ENCODE measurements at regions not wholly inside any gene's neighbourhood (a gene's known extent, or its start where the extent isn't known, plus 50 kb on each side); places are given as distances from the start of the nearest gene placed in this dataset.
A peak's percentile ranks its signal among the peaks of the same experiment; 100 is the strongest.

GRCh38 chr6:21327326-21328112, 266.0 kb upstream of the SOX4 start:
- CTCF ChIA-PET: no interaction called here
- no peaks in the 10 kb centered on the region for H3K9me2 ChIP-seq (replicated peaks; ENCODE audit: low read length)
- no peaks in the 10 kb centered on the region for H3K36me3 ChIP-seq (ENCODE audit: low read depth, low read length)
- POLR2A ChIA-PET (ENCODE audit: unreplicated experiment): interaction anchor here (0.7 kb wide), 1 partner anchor 1394 kb away, joined by 4 read pairs; no protein-coding TSS in a partner anchor
- H3F3A ChIP-seq (ENCODE audit: low read length, unreplicated experiment): no peaks in the 10 kb centered on the region
- H3K4me3 ChIP-seq (ENCODE audit: low read length): no peak overlapping the region
- peaks cover 9% of the 10 kb centered on the region; the same call in 1 of the 2 replicates for H3K4me1 ChIP-seq (ENCODE audit: insufficient read depth, low read length)
- DNase-seq: no peak
- TF ChIP-seq CTCF (conservative IDR thresholded peaks at IDR 0.05; ENCODE audit: low read depth, low read length) (no peak), EZH2 (IDR thresholded peaks at IDR 0.05; ENCODE audit: low read length, unreplicated experiment) (no peak), EZH2phosphoT487 (IDR thresholded peaks at IDR 0.05; ENCODE audit: borderline replicate concordance, low read length) (no peak)
- no peaks in the 10 kb centered on the region for H4K20me1 ChIP-seq (ENCODE audit: low read length)
- BruUV-seq (replicated peaks): no TSS peak
- intact Hi-C loops (cut with micrococcal nuclease): loop anchor here (5.0 to 10.0 kb wide), 2 partner anchors 303 to 450 kb away; no protein-coding TSS in a partner anchor
- no peak overlapping the region for H3K9ac ChIP-seq (ENCODE audit: low read length)
- no peak overlapping the region for H3K4me2 ChIP-seq (ENCODE audit: low read length)
- no peak for ATAC-seq
- H3K27ac ChIP-seq (ENCODE audit: low read length): no peak overlapping the region
- H3K27me3 ChIP-seq (ENCODE audit: low read length): no peaks in the 10 kb centered on the region
- no peaks in the 10 kb centered on the region for H3K79me2 ChIP-seq (ENCODE audit: low read length)
- H3K9me3 ChIP-seq (ENCODE audit: low read length): no peaks in the 10 kb centered on the region
- H2AFZ ChIP-seq (ENCODE audit: low read length): no peak overlapping the region

- H3K79me2 ChIP-seq (ENCODE audit: low read length): no peaks in the 10 kb centered on the region
- no peak for TF ChIP-seq EZH2phosphoT487 (IDR thresholded peaks at IDR 0.05; ENCODE audit: borderline replicate concordance, low read length)
- TF ChIP-seq EZH2 (IDR thresholded peaks at IDR 0.05; ENCODE audit: low read length, unreplicated experiment): no peak
- no peak for TF ChIP-seq CTCF (conservative IDR thresholded peaks at IDR 0.05; ENCODE audit: low read depth, low read length)
- H3K27ac ChIP-seq (ENCODE audit: low read length): no peak overlapping the region
- BruUV-seq (replicated peaks): no TSS peak
- no peaks in the 10 kb centered on the region for H3K9me3 ChIP-seq (ENCODE audit: low read length)
- no peak overlapping the region for H2AFZ ChIP-seq (ENCODE audit: low read length)
- H3K27me3 ChIP-seq (ENCODE audit: low read length): no peaks in the 10 kb centered on the region
- H3K4me1 ChIP-seq (ENCODE audit: insufficient read depth, low read length): peaks cover 5% of the 10 kb centered on the region; the same call in 1 of the 2 replicates
- no peak overlapping the region for H3K4me3 ChIP-seq (ENCODE audit: low read length)
- H3K36me3 ChIP-seq (ENCODE audit: low read depth, low read length): no peaks in the 10 kb centered on the region
- no peak for DNase-seq
- ATAC-seq: no peak
- no peak overlapping the region for H3K4me2 ChIP-seq (ENCODE audit: low read length)
- no peaks in the 10 kb centered on the region for H4K20me1 ChIP-seq (ENCODE audit: low read length)
- H3F3A ChIP-seq (ENCODE audit: low read length, unreplicated experiment): no peaks in the 10 kb centered on the region
- ChIA-PET CTCF (interaction anchor here (0.7 kb wide), 1 partner anchor 257 kb away, joined by 5 read pairs; no protein-coding TSS in a partner anchor), POLR2A (ENCODE audit: unreplicated experiment) (no interaction called here)
- H3K9ac ChIP-seq (ENCODE audit: low read length): no peak overlapping the region
- no peaks in the 10 kb centered on the region for H3K9me2 ChIP-seq (replicated peaks; ENCODE audit: low read length)
- intact Hi-C loops (cut with micrococcal nuclease): loop anchor here (5.0 kb wide), 1 partner anchor 256 kb away; no protein-coding TSS in a partner anchor
These were observed 262.3 kb upstream of the SOX4 start for GRCh38 chr6:21331235-21331634.

- CTCF ChIA-PET: no interaction called here
- BruUV-seq (replicated peaks): no TSS peak
These were observed 261.5 kb upstream of the SOX4 start for GRCh38 chr6:21332077-21332476.

More at GRCh38 chr6:21332077-21332476, 261.5 kb upstream of the SOX4 start:
- Histone ChIP-seq H2AFZ (ENCODE audit: low read length) (no peak overlapping the region), H3K4me1 (ENCODE audit: insufficient read depth, low read length) (peaks cover 5% of the 10 kb centered on the region; the same call in 1 of the 2 replicates), H3K36me3 (ENCODE audit: low read depth, low read length) (no peaks in the 10 kb centered on the region), H3K79me2 (ENCODE audit: low read length) (no peaks in the 10 kb centered on the region), H3K4me2 (ENCODE audit: low read length) (no peak overlapping the region), H3F3A (ENCODE audit: low read length, unreplicated experiment) (no peaks in the 10 kb centered on the region), H3K27me3 (ENCODE audit: low read length) (no peaks in the 10 kb centered on the region), H4K20me1 (ENCODE audit: low read length) (no peaks in the 10 kb centered on the region), H3K9me2 (replicated peaks; ENCODE audit: low read length) (no peaks in the 10 kb centered on the region), H3K9me3 (ENCODE audit: low read length) (no peaks in the 10 kb centered on the region), H3K27ac (ENCODE audit: low read length) (no peak overlapping the region), H3K9ac (ENCODE audit: low read length) (no peak overlapping the region), H3K4me3 (ENCODE audit: low read length) (no peak overlapping the region)
- POLR2A ChIA-PET (ENCODE audit: unreplicated experiment): no interaction called here
- DNase-seq (no peak), ATAC-seq (no peak)
- intact Hi-C loops (cut with micrococcal nuclease): loop anchor here (5.0 kb wide), 1 partner anchor 255 kb away; no protein-coding TSS in a partner anchor
- TF ChIP-seq CTCF (conservative IDR thresholded peaks at IDR 0.05; ENCODE audit: low read depth, low read length) (0 out of 2 replicates have a peak, but pooled peaks have one; percentile 24), EZH2 (IDR thresholded peaks at IDR 0.05; ENCODE audit: low read length, unreplicated experiment) (no peak)
